ENCODE measurements at regions not wholly inside any gene's neighbourhood (a gene's known extent, or its start where the extent isn't known, plus 50 kb on each side); places are given as distances from the start of the nearest gene placed in this dataset.

GRCh38 chr14:71322655-71323250 is 415.5 kb downstream of the PCNX1 start:
- no peak for ATAC-seq (ENCODE audit: low FRiP score)
- TF ChIP-seq, protein P1, sequence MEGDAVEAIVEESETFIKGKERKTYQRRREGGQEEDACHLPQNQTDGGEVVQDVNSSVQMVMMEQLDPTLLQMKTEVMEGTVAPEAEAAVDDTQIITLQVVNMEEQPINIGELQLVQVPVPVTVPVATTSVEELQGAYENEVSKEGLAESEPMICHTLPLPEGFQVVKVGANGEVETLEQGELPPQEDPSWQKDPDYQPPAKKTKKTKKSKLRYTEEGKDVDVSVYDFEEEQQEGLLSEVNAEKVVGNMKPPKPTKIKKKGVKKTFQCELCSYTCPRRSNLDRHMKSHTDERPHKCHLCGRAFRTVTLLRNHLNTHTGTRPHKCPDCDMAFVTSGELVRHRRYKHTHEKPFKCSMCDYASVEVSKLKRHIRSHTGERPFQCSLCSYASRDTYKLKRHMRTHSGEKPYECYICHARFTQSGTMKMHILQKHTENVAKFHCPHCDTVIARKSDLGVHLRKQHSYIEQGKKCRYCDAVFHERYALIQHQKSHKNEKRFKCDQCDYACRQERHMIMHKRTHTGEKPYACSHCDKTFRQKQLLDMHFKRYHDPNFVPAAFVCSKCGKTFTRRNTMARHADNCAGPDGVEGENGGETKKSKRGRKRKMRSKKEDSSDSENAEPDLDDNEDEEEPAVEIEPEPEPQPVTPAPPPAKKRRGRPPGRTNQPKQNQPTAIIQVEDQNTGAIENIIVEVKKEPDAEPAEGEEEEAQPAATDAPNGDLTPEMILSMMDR (IDR thresholded peaks at IDR 0.05) = no peak
- no peak for DNase-seq (ENCODE audit: low spot score)

DNA sequence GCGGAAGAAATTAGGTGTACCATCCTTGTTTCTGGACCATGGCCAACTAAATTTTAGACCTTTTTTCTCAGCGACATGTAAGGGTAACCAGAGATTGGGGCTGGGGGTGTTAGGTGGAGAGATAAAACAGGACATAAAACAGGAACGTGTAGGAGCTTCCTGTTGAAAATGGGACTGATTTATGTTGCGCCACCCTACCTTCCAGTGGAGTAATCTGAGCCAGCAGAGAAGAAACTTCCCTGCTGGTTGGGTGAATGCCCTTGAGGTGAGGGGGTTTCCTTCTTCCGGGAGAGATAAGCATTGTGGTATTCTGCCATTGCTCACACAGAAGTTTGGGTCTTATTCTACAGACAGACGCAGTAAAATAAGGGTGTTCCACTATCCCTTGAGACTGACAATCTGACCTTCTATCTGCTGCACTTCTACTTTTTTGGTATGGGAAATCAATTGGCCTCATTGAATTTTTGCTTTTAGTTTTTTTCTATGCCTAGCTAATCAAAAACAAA is 417.6 kb downstream of the PCNX1 start:
- DNase-seq (ENCODE audit: low spot score) (no peak), ATAC-seq (ENCODE audit: low FRiP score) (no peak)
- TF ChIP-seq, protein P1 (IDR thresholded peaks at IDR 0.05) = no peak

DNA sequence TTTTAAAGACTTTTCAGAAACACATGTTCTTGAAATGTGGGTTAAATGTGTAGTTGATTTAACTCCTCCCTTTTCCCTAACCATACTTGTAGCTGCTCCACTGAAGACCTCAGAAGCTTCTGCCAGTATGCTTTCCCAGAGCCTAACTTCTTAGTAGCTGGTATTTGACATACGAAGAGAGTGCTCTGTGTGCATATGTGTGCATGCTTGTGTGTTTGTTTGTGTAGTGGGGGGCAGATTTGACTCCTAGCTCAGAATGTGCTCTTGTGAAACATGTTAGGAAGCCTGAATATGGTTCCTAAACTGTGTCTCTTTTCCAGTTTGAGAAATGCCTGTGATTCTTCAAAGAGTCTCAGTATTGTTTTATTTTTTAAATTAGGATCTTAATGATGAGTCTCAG is 420.4 kb downstream of the PCNX1 start:
- DNase-seq (ENCODE audit: low spot score) (no peak), ATAC-seq (ENCODE audit: low FRiP score) (no peak)
- TF ChIP-seq, protein P1 (IDR thresholded peaks at IDR 0.05) = no peak

- DNase-seq (ENCODE audit: low spot score) (no peak), ATAC-seq (ENCODE audit: low FRiP score) (no peak)
- TF ChIP-seq, protein P1 (IDR thresholded peaks at IDR 0.05) = no peak
Observed at GRCh38 chr14:71328183-71328582, 420.9 kb downstream of the PCNX1 start.

GRCh38 chr14:71328954-71329353 is 421.7 kb downstream of the PCNX1 start:
- DNase-seq (ENCODE audit: low spot score) (no peak), ATAC-seq (ENCODE audit: low FRiP score) (no peak)
- TF ChIP-seq, protein P1 (IDR thresholded peaks at IDR 0.05) = no peak

GRCh38 chr14:71331403-71331802 is 424.1 kb downstream of the PCNX1 start:
- no peak for ATAC-seq (ENCODE audit: low FRiP score)
- DNase-seq (ENCODE audit: low spot score) = no peak
- TF ChIP-seq, protein P1 (IDR thresholded peaks at IDR 0.05) = no peak

- ATAC-seq (ENCODE audit: low FRiP score) = no peak
- TF ChIP-seq, protein P1 (IDR thresholded peaks at IDR 0.05) = no peak
Observed at GRCh38 chr14:71332476-71332875, 425.2 kb downstream of the PCNX1 start.

More at GRCh38 chr14:71332476-71332875, 425.2 kb downstream of the PCNX1 start:
- DNase-seq (ENCODE audit: low spot score) = no peak
